ACC112 (cell line): ENCODE measurements at regions not wholly inside any gene's neighbourhood (a gene's known extent, or its start where the extent isn't known, plus 50 kb on each side); places are given as distances from the start of the nearest gene placed in this dataset.

ENCODE experiments used
- H2AFZ ChIP-seq: fragments of 200-600 bp; sonication (generic); one replicate; pipeline ENCODE4 v1.6.0; 2017; ENCODE audit warnings: antibody characterized with exemption, low read length; ENCODE audit not compliant: unreplicated experiment
- H3K27ac ChIP-seq: fragments of 200-600 bp; sonication (generic); 2 replicates; pipeline ENCODE4 v1.5.1; 2014; ENCODE audit warnings: low read depth, mild to moderate bottlenecking, antibody characterized with exemption, low read length, moderate library complexity
- H3K27me3 ChIP-seq: fragments of 200-600 bp; sonication (generic); 2 replicates; pipeline ENCODE4 v1.6.1; 2014; ENCODE audit warnings: mild to moderate bottlenecking, antibody characterized with exemption, low read length, moderate library complexity, mixed read lengths; ENCODE audit not compliant: insufficient read depth
- H3K36me3 ChIP-seq: fragments of 200-600 bp; sonication (generic); 2 replicates; pipeline ENCODE4 v1.6.1; 2016; ENCODE audit warnings: mild to moderate bottlenecking, antibody characterized with exemption, low read length, moderate library complexity, mixed read lengths; ENCODE audit not compliant: insufficient read depth
- H3K4me1 ChIP-seq: fragments of 200-600 bp; sonication (generic); one replicate; pipeline ENCODE4 v1.6.1; 2016; ENCODE audit warnings: low read length, mixed read lengths; ENCODE audit not compliant: insufficient read depth, unreplicated experiment, control insufficient read depth
- H3K4me3 ChIP-seq: fragments of 200-600 bp; sonication (generic); 2 replicates; pipeline ENCODE4 v1.5.1; 2014; ENCODE audit warnings: mild to moderate bottlenecking, low read depth, low read length
- H3K79me2 ChIP-seq: fragments of 200-600 bp; sonication (generic); one replicate; pipeline ENCODE4 v1.6.0; 2016; ENCODE audit warnings: low read length; ENCODE audit not compliant: control insufficient read depth, unreplicated experiment, insufficient read depth

GRCh38 chr3:26050776-26051175 is 260.9 kb downstream of the OXSM start:
- Histone ChIP-seq H3K4me1 (no peaks in the 10 kb centered on the region), H3K36me3 (no peaks in the 10 kb centered on the region), H3K4me3 (no peak overlapping the region), H3K27ac (no peak overlapping the region), H2AFZ (no peak overlapping the region), H3K27me3 (no peaks in the 10 kb centered on the region), H3K79me2 (no peaks in the 10 kb centered on the region)

DNA sequence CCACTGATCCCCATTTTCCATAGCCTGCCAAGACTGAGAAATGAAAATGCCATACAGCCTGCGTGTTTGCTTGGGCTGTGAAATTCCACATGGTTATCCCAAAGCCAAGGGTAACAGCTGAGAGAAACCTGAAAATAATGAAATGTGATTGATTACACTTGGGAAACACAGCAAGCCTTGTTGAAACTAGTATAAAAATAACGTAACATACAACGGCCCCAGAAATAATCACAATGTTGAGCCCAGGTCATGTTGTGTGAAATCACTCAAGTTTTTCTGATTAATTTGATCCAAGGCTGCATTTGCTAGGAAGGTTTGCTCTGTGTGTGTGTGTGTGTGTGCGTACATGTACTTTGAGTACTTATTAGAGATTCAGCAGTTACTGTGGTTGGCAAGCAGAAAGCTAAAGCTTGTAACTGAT is 269.0 kb downstream of the OXSM start:
- Histone ChIP-seq H3K27ac (no peak overlapping the region), H3K4me1 (no peaks in the 10 kb centered on the region), H3K27me3 (no peaks in the 10 kb centered on the region), H3K4me3 (no peak overlapping the region), H3K36me3 (no peaks in the 10 kb centered on the region), H2AFZ (no peak overlapping the region), H3K79me2 (no peaks in the 10 kb centered on the region)

GRCh38 chr3:26061947-26062346 is 272.1 kb downstream of the OXSM start:
- Histone ChIP-seq H3K4me3 (no peak overlapping the region), H3K27ac (no peak overlapping the region), H3K36me3 (no peaks in the 10 kb centered on the region), H3K27me3 (no peaks in the 10 kb centered on the region), H3K79me2 (no peaks in the 10 kb centered on the region), H3K4me1 (no peaks in the 10 kb centered on the region), H2AFZ (no peak overlapping the region)

DNA sequence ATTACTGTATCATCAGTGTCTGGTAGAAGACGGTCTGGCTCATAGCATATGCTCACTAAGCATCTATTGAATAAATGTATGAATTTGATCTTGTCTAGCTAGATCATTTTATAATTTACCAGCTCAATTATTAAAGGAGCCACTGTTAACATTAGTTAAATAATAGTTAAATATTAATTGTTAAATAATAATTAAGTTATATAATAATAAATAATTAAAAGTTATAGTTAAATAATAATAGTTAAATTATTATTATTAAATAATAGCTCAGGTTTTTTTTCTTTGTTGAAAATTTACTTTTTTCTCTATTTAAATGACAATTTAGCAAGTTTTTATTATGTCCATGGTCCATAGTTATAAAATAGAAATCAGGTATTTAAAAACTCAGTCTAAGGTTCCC is 274.4 kb downstream of the OXSM start:
- Histone ChIP-seq H3K36me3 (no peaks in the 10 kb centered on the region), H3K27me3 (no peaks in the 10 kb centered on the region), H3K4me1 (no peaks in the 10 kb centered on the region), H2AFZ (no peak overlapping the region), H3K4me3 (no peak overlapping the region), H3K79me2 (no peaks in the 10 kb centered on the region), H3K27ac (no peak overlapping the region)

GRCh38 chr3:26068890-26069289 is 279.0 kb downstream of the OXSM start:
- no peaks in the 10 kb centered on the region for H3K36me3 ChIP-seq
- H3K4me1 ChIP-seq = no peaks in the 10 kb centered on the region
- H2AFZ ChIP-seq = no peak overlapping the region
- no peak overlapping the region for H3K4me3 ChIP-seq
- H3K27me3 ChIP-seq = no peaks in the 10 kb centered on the region
- H3K79me2 ChIP-seq = no peaks in the 10 kb centered on the region
- no peak overlapping the region for H3K27ac ChIP-seq

DNA sequence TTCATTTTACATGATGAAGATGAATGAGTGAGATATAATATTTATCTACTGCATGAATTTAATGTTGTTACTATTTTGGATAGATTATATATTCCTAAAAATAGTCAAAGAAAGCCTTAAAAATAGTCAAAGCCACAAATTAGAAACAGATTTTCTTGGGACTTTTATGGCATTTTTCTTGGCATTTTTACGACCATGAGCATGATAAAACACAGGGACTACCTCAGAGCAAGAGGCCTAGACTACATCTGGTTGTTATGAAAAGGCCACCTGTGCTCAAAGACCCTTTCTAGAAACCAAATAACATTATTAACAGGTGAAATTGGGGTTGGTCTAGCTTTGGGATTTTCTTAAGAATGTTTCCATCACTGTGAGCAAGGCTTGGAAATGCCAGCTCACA is 281.0 kb downstream of the OXSM start:
- Histone ChIP-seq H3K27me3 (no peaks in the 10 kb centered on the region), H3K4me1 (no peaks in the 10 kb centered on the region), H3K4me3 (no peak overlapping the region), H3K27ac (no peak overlapping the region), H3K79me2 (no peaks in the 10 kb centered on the region), H3K36me3 (no peaks in the 10 kb centered on the region), H2AFZ (no peak overlapping the region)

DNA sequence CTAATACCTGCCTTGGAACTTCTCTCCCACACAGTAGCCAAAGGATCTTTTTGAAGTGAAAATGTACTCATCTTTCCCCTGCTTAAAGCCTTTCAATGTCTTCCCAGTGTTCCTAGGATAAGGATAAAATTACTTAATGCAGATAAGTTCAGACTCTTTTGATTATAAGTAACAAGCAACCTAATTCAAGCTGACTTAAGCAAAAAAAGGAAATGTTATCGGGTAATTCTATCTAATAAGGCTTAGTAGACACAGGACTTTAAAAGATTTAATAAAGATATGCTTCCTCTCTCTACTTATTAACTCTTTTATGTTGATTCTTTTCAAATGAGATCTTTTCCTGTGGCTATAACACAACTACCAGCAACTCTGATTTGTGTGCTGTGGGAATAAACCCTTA is 284.2 kb downstream of the OXSM start:
- H3K4me3 ChIP-seq = no peak overlapping the region
- no peak overlapping the region for H2AFZ ChIP-seq
- H3K36me3 ChIP-seq = no peaks in the 10 kb centered on the region
- no peaks in the 10 kb centered on the region for H3K4me1 ChIP-seq
- H3K27me3 ChIP-seq = no peaks in the 10 kb centered on the region
- no peak overlapping the region for H3K27ac ChIP-seq
- no peaks in the 10 kb centered on the region for H3K79me2 ChIP-seq

GRCh38 chr3:26078539-26078938 is 288.6 kb downstream of the OXSM start:
- no peak overlapping the region for H3K27ac ChIP-seq
- H3K27me3 ChIP-seq = no peaks in the 10 kb centered on the region
- H3K79me2 ChIP-seq = no peaks in the 10 kb centered on the region
- no peak overlapping the region for H3K4me3 ChIP-seq
- no peak overlapping the region for H2AFZ ChIP-seq
- no peaks in the 10 kb centered on the region for H3K4me1 ChIP-seq
- H3K36me3 ChIP-seq = no peaks in the 10 kb centered on the region

GRCh38 chr3:26081166-26081565 is 291.3 kb downstream of the OXSM start:
- no peak overlapping the region for H3K27ac ChIP-seq
- no peak overlapping the region for H2AFZ ChIP-seq
- no peaks in the 10 kb centered on the region for H3K27me3 ChIP-seq
- no peaks in the 10 kb centered on the region for H3K36me3 ChIP-seq
- no peaks in the 10 kb centered on the region for H3K4me1 ChIP-seq
- H3K79me2 ChIP-seq = no peaks in the 10 kb centered on the region
- no peak overlapping the region for H3K4me3 ChIP-seq

DNA sequence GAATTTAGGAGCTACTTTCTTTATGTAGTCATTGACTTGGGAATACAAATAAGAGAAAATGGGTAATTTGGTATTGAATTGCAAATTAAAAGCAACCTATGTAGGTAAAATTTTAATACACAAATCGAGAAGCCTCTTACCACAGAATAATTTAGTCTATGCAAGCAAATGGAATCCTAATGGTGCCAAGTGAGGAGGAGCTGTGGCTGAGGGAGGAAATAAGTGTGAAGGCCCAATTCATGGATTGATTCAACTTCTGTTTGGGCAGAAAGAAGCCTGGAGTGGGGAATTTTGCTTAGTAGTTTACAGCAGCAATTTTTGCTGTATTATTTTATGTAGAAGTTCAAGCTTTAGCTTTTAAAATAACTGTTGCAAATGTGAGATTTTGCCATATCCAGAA is 291.9 kb downstream of the OXSM start:
- Histone ChIP-seq H3K27me3 (no peaks in the 10 kb centered on the region), H3K4me3 (no peak overlapping the region), H3K36me3 (no peaks in the 10 kb centered on the region)

GRCh38 chr3:26082911-26083310 is 293.0 kb downstream of the OXSM start:
- Histone ChIP-seq H3K27me3 (no peaks in the 10 kb centered on the region), H2AFZ (no peak overlapping the region), H3K27ac (no peak overlapping the region), H3K36me3 (no peaks in the 10 kb centered on the region), H3K4me3 (no peak overlapping the region), H3K4me1 (no peaks in the 10 kb centered on the region), H3K79me2 (no peaks in the 10 kb centered on the region)

More for the DNA sequence above, 291.9 kb downstream of the OXSM start:
- H3K4me1 ChIP-seq = no peaks in the 10 kb centered on the region
- no peaks in the 10 kb centered on the region for H3K79me2 ChIP-seq
- no peak overlapping the region for H2AFZ ChIP-seq
- H3K27ac ChIP-seq = no peak overlapping the region

DNA sequence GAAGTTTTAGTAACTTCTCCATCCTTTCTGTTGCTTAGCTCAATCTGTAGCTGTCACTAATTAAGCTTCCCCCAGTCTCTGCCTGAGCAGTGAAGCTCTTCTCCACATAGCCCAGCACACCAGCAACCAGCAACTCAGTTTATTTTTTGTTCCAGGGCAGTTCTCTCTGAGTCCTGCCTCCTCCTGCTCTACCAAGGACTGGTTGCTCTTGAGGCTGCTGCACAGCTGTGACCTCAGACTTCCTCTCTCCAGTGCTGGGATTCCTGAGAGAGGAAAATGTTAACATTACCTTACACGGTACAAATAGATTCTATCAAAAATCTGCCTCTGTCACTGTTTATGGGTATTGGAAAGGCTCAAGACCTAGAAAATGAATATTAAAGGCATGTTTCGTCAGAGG is 294.7 kb downstream of the OXSM start:
- Histone ChIP-seq H3K27me3 (no peaks in the 10 kb centered on the region), H3K4me1 (no peaks in the 10 kb centered on the region), H2AFZ (no peak overlapping the region), H3K27ac (no peak overlapping the region), H3K4me3 (no peak overlapping the region), H3K79me2 (no peaks in the 10 kb centered on the region), H3K36me3 (no peaks in the 10 kb centered on the region)
